Stimulated activated CD8-positive, alpha-beta memory T cell treated with anti-CD3 and anti-CD28 coated beads, Interleukin-7, amount 100 ng/mL, for 48 hours (primary cell): ENCODE measurements at regions not wholly inside any gene's neighbourhood (a gene's known extent, or its start where the extent isn't known, plus 50 kb on each side); places are given as distances from the start of the nearest gene placed in this dataset.
"Not testable (repeated sequence)": the region's sequence is repeated elsewhere in the genome, so short reads cannot be mapped to it uniquely, and the experiment has no call there.

Source experiments
- DNase-seq, 2 donors: peaks; one replicate each; pipeline ENCODE4 v3.0.0-alpha.2; 2020; ENCODE audit warnings: low read depth in 1 of 2; ENCODE audit errors: extremely low read depth in 1 of 2

DNA sequence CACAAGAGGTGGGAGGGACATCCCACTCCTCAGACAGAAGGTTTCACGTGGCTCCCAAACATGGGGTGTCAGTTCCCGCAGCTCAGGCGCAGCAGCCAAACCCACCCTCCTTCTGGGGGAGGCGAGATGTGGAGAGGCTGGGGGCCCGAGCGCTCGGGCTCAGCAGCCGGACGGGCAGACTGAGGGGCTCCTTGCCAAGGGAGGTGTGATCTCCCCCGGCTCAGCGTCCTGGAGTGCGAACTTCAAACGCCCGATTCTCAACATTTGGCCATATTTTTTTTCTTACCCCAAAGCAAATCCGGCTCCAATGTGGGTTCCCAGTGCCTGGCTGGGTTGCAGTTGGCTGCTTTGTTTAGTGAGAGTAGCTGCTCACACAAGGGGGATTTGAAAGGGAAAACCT, 477.9 kb downstream of the MN1 start:
- DNase-seq = no peak

DNA sequence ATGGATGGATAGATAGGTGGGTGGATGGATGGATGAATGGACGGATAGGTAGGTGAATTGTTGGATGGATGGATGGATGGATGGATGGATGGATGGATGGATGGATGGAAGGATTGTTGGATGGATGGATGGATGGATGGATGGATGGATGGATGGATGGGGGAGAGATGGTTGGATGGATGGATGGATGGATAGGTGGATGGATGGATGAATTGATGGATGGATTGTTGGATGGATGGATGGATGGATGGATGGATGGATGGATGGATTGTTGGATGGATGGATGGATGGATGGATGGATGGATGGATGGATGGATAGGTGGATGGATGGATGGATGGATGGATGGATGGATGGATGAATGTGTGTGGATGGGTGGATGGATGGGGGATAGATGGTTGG, 476.6 kb downstream of the MN1 start:
- DNase-seq = not testable (repeated sequence)

DNA sequence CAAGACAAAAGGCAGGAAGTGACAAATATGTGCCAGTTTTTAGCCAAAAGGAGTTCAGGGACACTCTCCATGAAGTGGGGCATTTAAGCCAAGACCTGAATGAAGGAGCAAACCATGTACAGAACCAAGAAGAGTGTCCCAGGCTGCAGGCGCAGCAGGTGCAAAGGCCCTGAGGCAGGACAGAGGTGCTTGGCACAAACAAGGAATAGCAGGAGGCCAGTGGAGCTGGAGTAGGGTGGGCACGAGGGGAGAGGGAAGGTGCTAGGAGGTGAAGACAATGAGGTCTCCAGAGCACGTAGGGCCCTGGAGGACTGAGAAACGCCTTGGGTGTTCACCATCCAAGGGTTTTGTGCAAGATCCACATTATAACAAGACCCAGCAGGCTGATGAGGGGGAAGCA, 474.1 kb downstream of the MN1 start:
- DNase-seq = no peak

DNA sequence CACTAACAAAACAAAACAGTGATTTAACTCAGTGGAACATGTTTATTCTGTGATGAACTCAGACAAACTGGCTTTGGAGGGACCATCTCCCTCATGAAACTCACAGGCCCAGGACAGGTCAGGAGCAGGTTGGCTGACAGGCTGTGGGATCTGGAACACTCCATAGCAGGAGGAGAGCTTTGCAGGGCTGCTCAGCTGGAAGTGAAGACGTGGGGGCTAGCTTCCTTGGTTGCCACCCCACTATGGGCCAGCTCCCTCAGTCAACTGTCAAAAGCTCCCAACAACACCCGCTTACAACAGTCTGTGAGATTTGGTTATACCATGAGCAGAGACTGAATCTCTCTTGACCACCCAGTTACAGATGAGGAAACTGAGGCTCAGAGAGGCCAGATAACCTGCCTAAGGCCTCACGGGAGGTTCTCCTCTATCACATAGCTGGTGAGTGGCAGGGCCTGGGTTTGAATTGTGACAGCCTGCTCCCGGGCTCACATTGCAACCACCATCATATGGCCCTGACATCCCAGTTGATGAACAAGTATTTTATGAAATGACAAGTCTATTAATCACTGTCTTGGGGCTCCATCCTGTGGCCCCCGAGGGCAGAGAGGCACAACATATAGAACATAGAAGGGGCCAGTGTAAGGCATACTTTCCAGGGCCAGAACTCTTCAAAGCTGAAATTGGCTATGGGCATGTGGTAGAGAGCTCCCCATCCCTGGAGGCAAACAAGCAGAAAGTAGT, 473.4 kb downstream of the MN1 start:
- DNase-seq = no peak

GRCh38 chr22:27329131-27329850, 472.3 kb downstream of the MN1 start:
- no peak for DNase-seq

GRCh38 chr22:27329966-27330645, 471.4 kb downstream of the MN1 start:
- DNase-seq = no peak

DNA sequence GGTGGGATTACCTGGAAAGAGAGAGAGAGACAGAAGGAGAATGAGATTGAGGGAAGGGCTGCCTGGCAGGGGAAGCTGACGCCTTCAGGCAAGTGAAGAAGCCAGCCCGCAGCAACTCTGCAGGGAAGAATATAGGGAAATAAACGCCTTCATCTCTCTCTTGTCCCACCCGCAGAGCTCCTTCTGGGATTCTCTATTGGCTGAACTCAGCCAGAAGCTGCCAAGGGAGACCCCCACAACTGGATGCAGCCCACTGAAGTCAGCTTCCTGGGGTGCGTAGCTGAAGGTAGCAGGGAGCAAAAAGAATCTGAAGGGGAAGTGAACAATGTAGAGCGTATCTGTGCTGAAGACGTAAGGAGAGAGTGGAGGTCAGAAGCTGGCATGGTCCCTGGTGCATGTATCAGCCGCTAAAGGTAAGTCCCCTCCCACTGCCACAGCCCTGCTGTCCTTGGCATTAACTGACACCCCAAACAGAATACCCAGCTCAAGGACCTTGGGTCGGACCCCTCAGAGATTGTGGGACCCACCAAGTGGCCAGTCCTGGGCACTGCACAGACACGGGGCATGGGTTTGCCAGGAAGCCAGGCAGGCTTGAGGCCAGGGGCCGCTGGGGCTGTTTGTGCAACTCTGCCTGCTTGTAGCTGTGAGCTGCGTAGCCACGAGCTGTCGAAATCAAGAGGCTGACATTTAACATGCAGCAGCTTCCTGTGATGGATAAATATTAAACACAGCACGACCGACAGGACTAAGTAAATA, 469.9 kb downstream of the MN1 start:
- DNase-seq = no peak

DNA sequence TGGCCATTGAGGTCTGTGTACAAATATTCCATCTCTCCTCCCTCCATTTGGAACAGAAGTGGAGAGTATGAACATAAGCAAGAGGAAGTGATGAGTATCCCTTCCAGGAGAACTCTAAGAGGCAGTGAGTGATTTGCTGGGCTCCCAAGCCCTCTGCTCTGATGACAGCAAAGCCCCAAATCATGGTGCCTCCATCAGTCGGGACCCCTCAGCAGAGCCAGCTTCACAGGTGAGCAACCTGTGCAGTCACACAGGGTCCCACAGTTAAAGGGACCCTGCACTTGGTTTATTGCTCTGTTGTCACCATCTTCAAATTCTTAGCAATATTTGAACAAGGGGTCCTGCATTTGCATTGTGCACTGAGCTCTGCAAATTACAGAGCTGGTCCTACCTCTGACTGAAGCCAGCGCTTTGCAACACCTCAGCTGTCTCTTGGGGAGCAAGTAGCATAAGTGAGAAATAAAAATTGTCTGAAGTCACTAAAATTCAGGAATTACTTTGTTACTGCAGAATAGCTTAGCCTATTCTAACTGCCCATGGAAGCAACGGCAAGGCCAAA, 466.4 kb downstream of the MN1 start:
- DNase-seq = no peak

GRCh38 chr22:27336151-27337090, 465.1 kb downstream of the MN1 start:
- no peak for DNase-seq

GRCh38 chr22:27337676-27338075, 463.9 kb downstream of the MN1 start:
- DNase-seq = no peak

- no peak for DNase-seq
Observed at GRCh38 chr22:27340047-27340446, 461.5 kb downstream of the MN1 start.

- DNase-seq = no peak
Observed at GRCh38 chr22:27344546-27344945, 457.0 kb downstream of the MN1 start.

DNA sequence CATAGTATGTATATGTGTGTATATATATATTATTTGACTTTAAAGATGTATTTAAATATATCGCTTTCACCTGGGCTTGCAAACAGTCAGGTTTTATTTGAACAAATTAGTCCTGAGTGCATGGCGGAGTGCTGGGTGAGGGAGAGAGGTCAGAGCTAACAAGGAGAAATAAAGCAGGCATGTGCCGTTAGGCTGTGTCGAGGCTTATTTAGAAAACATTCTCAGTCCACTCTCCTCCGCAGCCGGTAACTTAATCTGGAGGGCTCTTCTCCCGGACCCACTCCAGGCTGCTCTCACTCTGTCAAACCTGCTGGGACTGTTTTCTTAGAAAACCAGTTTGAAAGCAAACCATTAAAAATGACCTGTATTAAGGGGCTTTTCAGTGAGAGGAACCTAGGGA, 455.9 kb downstream of the MN1 start:
- no peak for DNase-seq

DNA sequence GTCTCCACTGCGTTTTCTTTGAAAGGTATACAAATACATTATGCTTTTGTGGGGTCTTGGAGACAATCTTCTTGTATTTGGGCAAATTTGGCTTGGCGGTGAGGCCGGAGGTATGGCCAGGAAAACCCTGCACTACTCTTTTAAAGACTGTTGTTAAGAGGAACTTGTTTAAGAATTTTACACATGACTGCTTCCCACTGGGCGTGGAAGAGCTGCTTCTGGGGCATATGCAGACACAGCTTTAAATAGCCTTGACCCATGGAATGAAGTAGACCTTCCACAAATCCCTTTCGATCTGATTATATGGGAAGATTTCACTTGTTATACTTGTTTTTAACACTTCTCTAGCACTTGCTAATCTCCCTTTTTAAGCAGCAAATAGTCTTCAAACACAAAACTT, 453.6 kb downstream of the MN1 start:
- DNase-seq = no peak

DNA sequence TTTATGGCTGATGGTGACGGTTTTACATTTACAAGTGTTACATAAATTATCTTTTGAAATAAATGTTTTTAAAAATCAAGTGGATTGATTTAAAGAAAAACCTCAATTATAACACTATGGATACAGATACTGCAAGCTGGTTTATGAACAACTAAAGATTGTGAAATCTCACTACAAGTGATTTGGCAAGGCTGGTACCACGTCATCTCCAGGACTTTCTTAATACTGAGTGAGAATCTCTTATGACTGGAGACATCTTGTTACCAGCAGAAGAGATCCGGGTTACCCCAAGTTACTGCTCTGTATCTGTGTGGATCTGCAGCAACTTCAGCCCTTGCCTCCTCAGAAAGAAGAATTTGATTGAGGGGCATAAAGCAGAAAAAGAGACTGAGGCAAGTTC, 452.9 kb downstream of the MN1 start:
- DNase-seq = no peak

- no peak for DNase-seq
Observed at GRCh38 chr22:27349456-27349855, 452.1 kb downstream of the MN1 start.

DNA sequence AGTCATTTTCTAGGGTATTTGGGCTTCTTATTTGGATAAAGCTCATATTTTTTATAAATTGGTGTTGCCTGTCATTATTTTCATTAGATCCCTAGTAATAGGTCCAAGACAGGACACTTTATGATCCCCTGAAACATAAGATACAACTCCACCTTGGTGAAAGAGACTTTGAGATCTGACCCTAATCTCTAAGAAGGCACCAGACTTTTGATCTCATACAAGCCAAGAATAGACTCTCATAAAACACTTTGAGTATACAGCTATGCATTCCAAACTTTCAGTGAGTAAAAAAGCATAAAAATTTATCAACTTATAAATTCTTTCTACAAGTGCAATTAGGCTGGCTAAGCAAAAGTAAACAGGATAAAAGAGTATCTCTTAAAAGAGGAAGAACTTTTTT, 451.2 kb downstream of the MN1 start:
- DNase-seq = no peak

DNA sequence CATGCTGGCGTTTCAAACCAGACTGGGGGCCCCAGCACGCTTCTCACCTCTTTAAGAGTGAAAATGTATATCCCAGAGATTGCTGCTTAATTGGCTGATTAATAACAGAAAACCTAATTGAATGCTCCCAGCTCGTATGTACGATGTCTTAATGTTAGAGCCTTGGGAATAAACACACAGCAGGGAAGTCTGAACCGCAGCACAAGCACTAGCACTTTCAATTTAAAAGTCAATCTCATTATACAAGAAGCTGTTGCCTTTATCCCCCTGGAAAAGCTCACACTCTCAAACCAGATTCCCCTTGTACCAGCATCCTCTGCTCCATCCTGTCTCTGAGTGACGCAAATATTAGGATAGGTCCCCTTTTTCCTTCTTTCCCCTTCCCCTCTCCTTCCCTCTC, 449.1 kb downstream of the MN1 start:
- DNase-seq = no peak

GRCh38 chr22:27358096-27358870, 443.3 kb downstream of the MN1 start:
- DNase-seq = no peak
